Glutamatergic neuron (in vitro differentiated cells): ENCODE measurements at regions not wholly inside any gene's neighbourhood (a gene's known extent, or its start where the extent isn't known, plus 50 kb on each side); places are given as distances from the start of the nearest gene placed in this dataset.
"Not testable (repeated sequence)": the region's sequence is repeated elsewhere in the genome, so short reads cannot be mapped to it uniquely, and the experiment has no call there.

Source experiments
- DNase-seq: peaks from one replicate; pipeline ENCODE4 v3.0.0; 2022
- H3K27ac Mint-ChIP-seq: one replicate; pipeline ENCODE4 v1.8.0; 2020; ENCODE audit warnings: mild to moderate bottlenecking, mixed read lengths, inconsistent platforms; ENCODE audit not compliant: unreplicated experiment
- H3K27me3 Mint-ChIP-seq: one replicate; pipeline ENCODE4 v1.8.0; 2020; ENCODE audit warnings: mild to moderate bottlenecking, moderate library complexity, mixed read lengths, inconsistent platforms; ENCODE audit not compliant: unreplicated experiment
- H3K36me3 Mint-ChIP-seq: one replicate; pipeline ENCODE4 v1.8.0; 2020; ENCODE audit warnings: mild to moderate bottlenecking, mixed read lengths, inconsistent platforms; ENCODE audit not compliant: unreplicated experiment
- H3K4me1 Mint-ChIP-seq: one replicate; pipeline ENCODE4 v1.8.0; 2020; ENCODE audit warnings: mild to moderate bottlenecking, low read depth, mixed read lengths, inconsistent platforms; ENCODE audit not compliant: unreplicated experiment
- H3K4me3 Mint-ChIP-seq: one replicate; pipeline ENCODE4 v1.8.0; 2020; ENCODE audit warnings: mild to moderate bottlenecking, mixed read lengths, inconsistent platforms; ENCODE audit not compliant: unreplicated experiment
- H3K9me3 Mint-ChIP-seq: one replicate; pipeline ENCODE4 v1.8.0; 2020; ENCODE audit warnings: mild to moderate bottlenecking, moderate library complexity, mixed read lengths, inconsistent platforms; ENCODE audit not compliant: unreplicated experiment
- TF ChIP-seq, protein P1 (sequence below): fragments of 200-600 bp; sonication (generic); IDR thresholded peaks from one replicate; pipeline ENCODE4 v1.5.0; 2021; ENCODE audit not compliant: partially characterized antibody, unreplicated experiment

DNA sequence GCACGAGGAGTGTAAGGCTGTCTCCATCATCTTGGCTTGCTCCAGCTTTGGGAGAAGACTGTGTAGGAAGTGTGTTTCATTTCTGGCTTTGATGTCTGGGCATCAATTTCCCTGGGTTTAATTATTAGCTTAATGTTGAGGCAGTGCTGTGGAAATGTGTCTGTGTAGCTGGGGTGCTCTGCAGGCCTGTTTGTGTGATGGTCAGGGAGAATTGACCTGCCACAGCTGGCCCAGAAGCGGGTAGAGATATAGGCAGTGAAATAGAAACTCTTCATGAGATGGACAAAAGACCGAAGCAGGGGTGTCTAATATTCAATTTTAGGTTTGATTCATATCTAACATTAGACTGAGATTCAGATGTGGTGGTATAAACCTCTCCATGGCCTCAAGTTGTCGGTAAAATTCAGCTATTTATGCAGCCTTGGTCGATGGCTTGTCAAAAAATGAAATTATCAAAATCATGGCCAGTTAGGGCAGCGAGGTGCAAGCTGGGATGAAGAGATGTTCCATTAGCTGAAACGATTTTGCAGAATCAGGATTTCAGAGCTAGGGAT lies 95.3 kb upstream of the SNX9 start:
- TF ChIP-seq, protein P1, sequence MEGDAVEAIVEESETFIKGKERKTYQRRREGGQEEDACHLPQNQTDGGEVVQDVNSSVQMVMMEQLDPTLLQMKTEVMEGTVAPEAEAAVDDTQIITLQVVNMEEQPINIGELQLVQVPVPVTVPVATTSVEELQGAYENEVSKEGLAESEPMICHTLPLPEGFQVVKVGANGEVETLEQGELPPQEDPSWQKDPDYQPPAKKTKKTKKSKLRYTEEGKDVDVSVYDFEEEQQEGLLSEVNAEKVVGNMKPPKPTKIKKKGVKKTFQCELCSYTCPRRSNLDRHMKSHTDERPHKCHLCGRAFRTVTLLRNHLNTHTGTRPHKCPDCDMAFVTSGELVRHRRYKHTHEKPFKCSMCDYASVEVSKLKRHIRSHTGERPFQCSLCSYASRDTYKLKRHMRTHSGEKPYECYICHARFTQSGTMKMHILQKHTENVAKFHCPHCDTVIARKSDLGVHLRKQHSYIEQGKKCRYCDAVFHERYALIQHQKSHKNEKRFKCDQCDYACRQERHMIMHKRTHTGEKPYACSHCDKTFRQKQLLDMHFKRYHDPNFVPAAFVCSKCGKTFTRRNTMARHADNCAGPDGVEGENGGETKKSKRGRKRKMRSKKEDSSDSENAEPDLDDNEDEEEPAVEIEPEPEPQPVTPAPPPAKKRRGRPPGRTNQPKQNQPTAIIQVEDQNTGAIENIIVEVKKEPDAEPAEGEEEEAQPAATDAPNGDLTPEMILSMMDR = no peak
- H3K27ac Mint-ChIP-seq = no peak overlapping the region
- peaks cover 4% of the 10 kb centered on the region for H3K9me3 Mint-ChIP-seq
- no peak overlapping the region for H3K4me3 Mint-ChIP-seq
- H3K36me3 Mint-ChIP-seq = peaks cover 19% of the 10 kb centered on the region
- peaks cover 2% of the 10 kb centered on the region for H3K27me3 Mint-ChIP-seq
- H3K4me1 Mint-ChIP-seq = no peaks in the 10 kb centered on the region
- DNase-seq = no peak

DNA sequence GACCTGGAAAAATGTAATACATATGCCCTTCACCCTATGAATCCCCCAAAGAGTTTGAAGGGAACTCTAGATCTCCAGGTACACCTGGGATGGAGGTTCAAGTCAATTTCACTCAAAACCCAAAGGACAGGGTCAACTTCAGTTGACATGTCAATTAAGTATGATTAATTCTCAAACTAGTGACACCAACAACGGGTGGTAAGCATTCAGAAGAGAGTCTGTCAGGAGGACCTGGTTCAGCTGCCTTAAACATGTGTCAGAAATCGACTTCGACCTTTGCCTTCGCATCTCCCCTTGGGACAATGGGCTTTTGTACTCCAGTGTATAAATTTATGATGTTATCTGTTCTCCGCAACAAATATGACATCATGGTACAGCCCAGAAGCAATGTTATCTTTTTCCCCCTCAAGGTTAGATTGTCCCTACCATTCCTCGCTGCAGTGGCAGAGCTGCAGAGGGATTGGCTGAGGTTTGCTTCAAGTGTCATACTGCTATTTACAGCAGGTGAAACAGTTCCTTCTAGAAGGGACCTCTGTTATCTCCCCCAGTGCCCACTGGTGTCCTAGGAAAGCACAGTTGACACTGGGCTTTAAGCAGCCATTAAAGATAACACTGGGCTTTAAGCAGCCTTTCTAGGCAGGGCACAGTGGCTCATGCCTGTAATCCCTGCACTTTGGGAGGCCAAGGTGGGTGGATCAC lies 94.7 kb upstream of the SNX9 start:
- no peaks in the 10 kb centered on the region for H3K4me1 Mint-ChIP-seq
- no peak overlapping the region for H3K27ac Mint-ChIP-seq
- peaks cover 2% of the 10 kb centered on the region for H3K27me3 Mint-ChIP-seq
- H3K9me3 Mint-ChIP-seq = peaks cover 4% of the 10 kb centered on the region
- no peak overlapping the region for H3K4me3 Mint-ChIP-seq
- DNase-seq = no peak
- peaks cover 19% of the 10 kb centered on the region for H3K36me3 Mint-ChIP-seq
- TF ChIP-seq, protein P1 = no peak

DNA sequence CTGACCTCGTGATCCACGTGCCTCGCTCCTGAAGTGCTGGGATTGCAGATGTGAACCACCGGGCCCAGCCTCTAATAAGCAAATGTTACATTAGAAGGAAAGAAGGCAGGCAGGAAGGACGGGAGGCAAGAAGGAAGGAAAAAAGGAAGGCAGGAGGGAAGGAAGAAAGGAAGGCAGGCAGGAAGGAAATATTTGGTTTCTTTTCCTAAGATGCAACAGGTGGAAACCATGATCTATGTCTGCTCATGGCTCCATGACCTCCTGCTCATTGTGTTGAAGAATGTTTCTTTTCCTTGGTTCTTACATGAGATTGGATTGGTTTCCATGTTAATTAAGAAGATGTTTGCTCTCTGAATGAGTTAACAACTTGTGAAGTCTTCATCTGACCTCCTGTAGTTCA lies 91.8 kb upstream of the SNX9 start:
- Mint-ChIP-seq H3K4me1 (no peaks in the 10 kb centered on the region), H3K27ac (no peak overlapping the region), H3K4me3 (no peak overlapping the region), H3K36me3 (peaks cover 2% of the 10 kb centered on the region), H3K9me3 (no peaks in the 10 kb centered on the region), H3K27me3 (peaks cover 2% of the 10 kb centered on the region)
- no peak for DNase-seq
- TF ChIP-seq, protein P1 = no peak

DNA sequence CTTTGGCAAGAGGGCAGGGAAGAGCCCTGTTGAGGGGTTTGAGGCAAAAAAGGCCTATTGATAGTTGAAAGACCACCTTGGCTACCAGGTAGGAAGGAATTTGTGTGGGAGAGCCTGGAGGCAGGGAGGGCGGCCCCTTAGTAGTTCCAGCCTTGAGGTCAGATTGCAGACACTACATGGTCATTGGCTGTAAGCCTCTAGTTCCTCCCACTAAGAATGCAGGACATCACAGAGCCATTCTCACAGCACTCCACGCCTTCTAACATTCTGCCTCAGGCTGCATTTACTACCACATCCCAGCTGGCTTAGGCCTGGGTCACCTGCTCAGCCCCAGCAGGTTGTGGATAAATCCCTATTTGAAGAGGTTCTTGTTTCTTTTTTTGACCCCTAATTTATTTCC lies 91.0 kb upstream of the SNX9 start:
- Mint-ChIP-seq H3K27ac (no peak overlapping the region), H3K27me3 (peaks cover 2% of the 10 kb centered on the region), H3K36me3 (no peaks in the 10 kb centered on the region), H3K9me3 (peaks cover 3% of the 10 kb centered on the region), H3K4me1 (no peaks in the 10 kb centered on the region), H3K4me3 (no peak overlapping the region)
- DNase-seq = no peak
- TF ChIP-seq, protein P1 = no peak

DNA sequence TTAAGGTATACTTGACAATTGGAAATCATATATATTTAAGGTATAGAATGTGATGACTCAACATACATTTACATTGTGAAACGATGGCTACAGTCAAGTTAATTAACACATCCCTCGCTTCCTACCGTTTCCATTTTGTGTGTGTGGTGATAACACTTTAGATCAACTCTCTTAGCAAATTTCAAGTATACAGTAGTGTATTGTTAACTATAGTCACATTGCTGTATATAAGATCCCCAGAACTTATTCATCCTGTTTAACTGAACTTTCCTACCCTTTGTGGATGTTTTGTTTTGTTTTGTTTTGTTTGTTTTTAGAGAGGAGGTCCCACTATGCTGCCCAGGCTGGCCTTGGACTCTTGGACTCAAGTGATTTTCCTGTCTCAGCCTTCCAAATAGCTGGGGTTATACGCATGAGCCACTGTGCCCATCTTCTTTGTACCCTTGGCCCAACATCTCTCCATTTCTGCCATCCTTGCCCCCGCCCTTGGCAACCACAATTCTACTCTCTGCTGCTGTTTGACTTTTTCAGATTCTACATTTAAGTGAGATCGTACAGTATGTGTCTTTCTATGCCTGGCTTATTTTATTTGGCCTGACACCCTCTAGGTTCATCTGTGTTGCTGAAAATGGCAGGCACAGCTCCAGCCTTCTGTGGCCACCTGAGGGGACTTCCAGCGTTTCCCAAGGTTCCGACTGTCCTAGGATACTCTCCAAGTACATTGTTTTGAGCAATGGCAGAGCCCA lies 90.5 kb upstream of the SNX9 start:
- Mint-ChIP-seq H3K9me3 (peaks cover 4% of the 10 kb centered on the region), H3K27ac (no peak overlapping the region), H3K36me3 (peaks cover 5% of the 10 kb centered on the region), H3K4me3 (no peak overlapping the region), H3K4me1 (no peaks in the 10 kb centered on the region), H3K27me3 (peaks cover 2% of the 10 kb centered on the region)
- no peak for DNase-seq
- TF ChIP-seq, protein P1 = no peak

DNA sequence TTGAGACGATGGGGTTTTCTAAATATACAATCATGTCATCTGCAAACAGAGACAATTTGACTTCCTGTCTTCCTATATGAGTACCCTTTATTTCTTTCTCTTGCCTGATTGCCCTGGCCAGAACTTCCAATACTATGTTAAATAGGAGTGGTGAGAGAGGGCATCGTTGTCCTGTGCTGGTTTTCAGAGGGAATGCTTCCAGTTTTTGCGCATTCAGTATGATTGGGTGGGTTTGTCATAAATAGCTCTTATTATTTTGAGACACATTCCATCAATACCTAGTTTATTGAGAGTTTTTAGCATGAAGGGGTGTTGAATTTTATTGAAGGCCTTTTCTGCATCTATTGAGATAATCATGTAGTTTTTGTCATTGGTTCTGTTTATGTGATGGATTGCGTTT lies 86.5 kb upstream of the SNX9 start:
- H3K27ac Mint-ChIP-seq, DNase-seq, H3K27me3 Mint-ChIP-seq, H3K9me3 Mint-ChIP-seq, H3K4me1 Mint-ChIP-seq, H3K4me3 Mint-ChIP-seq: not testable (repeated sequence)
- peaks cover 22% of the 10 kb centered on the region for H3K36me3 Mint-ChIP-seq
